Activated T-cell treated with anti-CD3 and anti-CD28 coated beads for 24 hours (primary cell): ENCODE measurements at regions not wholly inside any gene's neighbourhood (a gene's known extent, or its start where the extent isn't known, plus 50 kb on each side); places are given as distances from the start of the nearest gene placed in this dataset.
"Not testable (repeated sequence)": the region's sequence is repeated elsewhere in the genome, so short reads cannot be mapped to it uniquely, and the experiment has no call there.

ENCODE experiments used
- DNase-seq: peaks from one replicate; pipeline ENCODE4 v3.0.0-alpha.2; 2020; ENCODE audit warnings: low read depth

GRCh38 chr3:130151555-130151954 lies 69.9 kb downstream of the ALG1L2 start:
- not testable (repeated sequence) for DNase-seq

- not testable (repeated sequence) for DNase-seq
Measured at GRCh38 chr3:130153247-130153646, 71.6 kb downstream of the ALG1L2 start.

- DNase-seq: not testable (repeated sequence)
Measured at GRCh38 chr3:130155464-130155863, 73.8 kb downstream of the ALG1L2 start.

GRCh38 chr3:130166856-130167255 lies 85.2 kb downstream of the ALG1L2 start:
- DNase-seq: not testable (repeated sequence)

GRCh38 chr3:130175195-130175594 lies 93.6 kb downstream of the ALG1L2 start:
- DNase-seq: not testable (repeated sequence)

GRCh38 chr3:130176476-130177256 lies 95.0 kb downstream of the ALG1L2 start:
- not testable (repeated sequence) for DNase-seq

GRCh38 chr3:130178835-130179234 lies 97.2 kb downstream of the ALG1L2 start:
- DNase-seq: not testable (repeated sequence)

GRCh38 chr3:130179353-130179970 lies 97.8 kb downstream of the ALG1L2 start:
- peak; percentile 11 for DNase-seq

- not testable (repeated sequence) for DNase-seq
Measured at GRCh38 chr3:130182475-130182874, 100.8 kb downstream of the ALG1L2 start.

- not testable (repeated sequence) for DNase-seq
Measured at GRCh38 chr3:130183689-130184088, 102.1 kb downstream of the ALG1L2 start.

GRCh38 chr3:130184152-130185024 lies 102.8 kb downstream of the ALG1L2 start:
- DNase-seq: not testable (repeated sequence)

GRCh38 chr3:130201272-130201671 lies 119.6 kb downstream of the ALG1L2 start:
- DNase-seq: not testable (repeated sequence)

GRCh38 chr3:130203633-130204032 lies 122.0 kb downstream of the ALG1L2 start:
- not testable (repeated sequence) for DNase-seq

GRCh38 chr3:130227540-130227939 lies 117.9 kb upstream of the COL6A5 start:
- DNase-seq: no peak

GRCh38 chr3:130242850-130243569 lies 102.5 kb upstream of the COL6A5 start:
- no peak for DNase-seq

- no peak for DNase-seq
Measured at GRCh38 chr3:130243808-130244207, 101.7 kb upstream of the COL6A5 start.

GRCh38 chr3:130250982-130251381 lies 94.5 kb upstream of the COL6A5 start:
- DNase-seq: no peak

GRCh38 chr3:130255442-130255841 lies 90.0 kb upstream of the COL6A5 start:
- no peak for DNase-seq

- DNase-seq: no peak
Measured at GRCh38 chr3:130256821-130257340, 88.6 kb upstream of the COL6A5 start.

GRCh38 chr3:130258532-130258952 lies 86.9 kb upstream of the COL6A5 start:
- no peak for DNase-seq

- DNase-seq: no peak
Measured at GRCh38 chr3:130259166-130259874, 86.2 kb upstream of the COL6A5 start.
